Activated CD8-positive, alpha-beta memory T cell treated with anti-CD3 and anti-CD28 coated beads for 24 hours (primary cell): ENCODE measurements at regions not wholly inside any gene's neighbourhood (a gene's known extent, or its start where the extent isn't known, plus 50 kb on each side); places are given as distances from the start of the nearest gene placed in this dataset.

Source experiments
- DNase-seq: peaks from one replicate; pipeline ENCODE4 v3.0.0-alpha.2; 2020

- no peak for DNase-seq
Measured at GRCh38 chr10:78937393-78937792, 131.4 kb upstream of the ZMIZ1 start.

- DNase-seq = no peak
Measured at GRCh38 chr10:78937800-78938694, 130.7 kb upstream of the ZMIZ1 start.

GRCh38 chr10:78938695-78939672 is 129.8 kb upstream of the ZMIZ1 start:
- DNase-seq = no peak

- no peak for DNase-seq
Measured at GRCh38 chr10:78942091-78942501, 126.7 kb upstream of the ZMIZ1 start.

DNA sequence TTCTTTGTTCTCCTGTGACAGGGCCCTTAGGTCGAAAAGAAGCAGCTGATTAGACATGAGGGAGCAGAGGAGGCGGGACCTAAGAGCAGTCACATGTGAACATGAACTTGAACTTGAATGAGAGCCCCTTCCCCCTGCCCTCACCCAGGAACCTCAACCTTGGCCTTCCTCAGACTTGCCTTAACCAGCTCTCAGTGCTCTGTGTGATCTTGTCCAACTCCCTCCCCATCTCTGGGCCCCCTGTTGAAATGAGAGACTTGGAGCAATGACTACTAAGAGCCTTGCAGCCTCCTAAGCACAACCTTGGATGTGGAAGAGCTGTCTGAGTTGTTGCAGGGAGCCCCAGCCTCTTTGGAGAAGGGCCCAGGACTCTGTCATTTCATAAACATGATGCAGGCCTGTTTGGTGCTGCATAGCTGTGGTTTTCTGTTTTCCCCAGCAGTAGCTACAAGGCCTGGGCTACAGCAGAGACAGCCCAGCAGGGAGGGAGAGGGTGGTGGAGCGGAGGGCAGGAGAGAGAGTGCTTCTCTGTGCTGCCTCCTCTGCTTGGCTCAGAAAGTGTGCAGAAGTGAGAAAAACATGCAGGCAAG is 123.9 kb upstream of the ZMIZ1 start:
- no peak for DNase-seq

DNA sequence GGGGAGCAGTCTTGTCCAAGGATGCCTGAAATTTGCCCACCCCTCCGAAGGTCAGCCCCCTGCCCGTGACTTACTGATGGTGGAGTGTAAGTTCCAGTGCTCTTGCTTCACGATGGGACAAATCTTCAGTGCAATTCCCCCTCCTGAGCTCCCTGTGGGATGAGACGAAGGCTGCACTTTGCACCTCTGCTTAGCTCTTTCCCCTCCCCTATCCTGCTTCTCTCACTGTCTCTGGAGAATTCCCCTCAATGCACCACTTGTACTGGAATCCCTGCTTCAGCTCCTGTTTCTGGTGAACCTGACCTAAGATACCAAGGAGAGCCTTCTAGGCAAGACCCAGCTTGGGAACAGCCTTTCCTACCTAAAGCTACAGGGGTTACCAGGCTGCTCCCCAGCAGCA is 122.9 kb upstream of the ZMIZ1 start:
- DNase-seq = no peak

DNA sequence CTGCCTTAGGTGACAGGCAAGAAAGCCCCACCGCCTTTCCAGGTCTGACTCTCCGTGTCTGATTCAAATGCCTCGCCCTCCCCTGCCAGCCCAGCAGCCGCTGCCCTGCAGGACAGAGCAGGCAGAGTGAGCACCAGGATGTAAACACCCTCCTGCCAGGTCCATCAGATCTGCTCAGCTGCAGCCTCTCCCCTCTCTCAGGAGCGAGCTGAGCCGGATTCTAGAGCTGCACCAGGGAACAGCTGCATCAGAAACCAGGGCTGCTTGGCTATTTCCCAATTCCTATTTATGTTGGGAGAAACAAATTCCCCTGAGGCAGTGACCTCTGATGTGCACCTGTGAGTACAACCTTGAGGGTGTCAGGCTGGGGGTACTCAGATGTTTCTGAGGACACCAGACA is 121.5 kb upstream of the ZMIZ1 start:
- DNase-seq = no peak

GRCh38 chr10:78947733-78948132 is 121.0 kb upstream of the ZMIZ1 start:
- DNase-seq = no peak

- DNase-seq = no peak
Measured at GRCh38 chr10:78948621-78949030, 120.1 kb upstream of the ZMIZ1 start.

GRCh38 chr10:78950656-78951587 is 117.8 kb upstream of the ZMIZ1 start:
- DNase-seq = no peak

DNA sequence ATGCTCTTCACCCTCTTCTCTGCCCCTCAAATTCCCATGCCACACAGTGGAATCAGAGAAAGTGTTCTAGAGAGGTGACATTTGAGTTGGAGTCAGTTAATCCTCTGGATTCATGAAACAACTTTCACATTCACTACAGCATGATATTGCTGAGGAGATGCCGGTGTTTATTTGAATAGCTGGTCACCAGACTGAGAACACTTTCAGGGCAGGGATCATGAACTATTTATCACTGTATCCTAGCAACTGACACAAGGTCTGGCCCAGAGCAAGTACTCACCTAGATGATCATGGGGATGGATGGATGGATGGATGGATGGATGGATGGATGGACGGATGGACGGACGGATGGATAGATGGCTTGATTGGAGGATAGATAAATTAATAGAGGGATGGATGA is 116.7 kb upstream of the ZMIZ1 start:
- DNase-seq = no peak

DNA sequence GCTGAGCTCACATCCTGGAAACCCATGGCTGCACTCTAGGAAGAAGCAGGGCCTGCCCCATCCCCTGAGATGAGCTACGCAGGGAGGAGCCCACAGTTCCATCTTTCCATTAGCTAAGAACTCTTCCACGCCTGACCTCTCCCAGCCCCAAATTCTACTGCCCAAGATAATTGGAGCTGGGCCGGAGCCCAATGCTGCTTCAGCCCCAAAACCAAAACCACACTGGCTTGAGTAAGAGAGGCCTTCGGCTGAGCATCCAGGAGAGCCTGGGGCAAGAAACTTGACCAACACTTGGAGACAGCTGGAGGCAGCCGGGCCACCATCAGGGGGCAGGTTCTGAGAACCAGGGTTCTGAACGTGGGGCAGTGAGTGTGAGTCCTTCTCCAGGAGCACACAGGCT is 116.1 kb upstream of the ZMIZ1 start:
- DNase-seq = no peak

GRCh38 chr10:78953113-78953798 is 115.5 kb upstream of the ZMIZ1 start:
- DNase-seq = no peak

- no peak for DNase-seq
Measured at GRCh38 chr10:78953799-78954297, 114.9 kb upstream of the ZMIZ1 start.

- DNase-seq = no peak
Measured at GRCh38 chr10:78954689-78955088, 114.1 kb upstream of the ZMIZ1 start.

DNA sequence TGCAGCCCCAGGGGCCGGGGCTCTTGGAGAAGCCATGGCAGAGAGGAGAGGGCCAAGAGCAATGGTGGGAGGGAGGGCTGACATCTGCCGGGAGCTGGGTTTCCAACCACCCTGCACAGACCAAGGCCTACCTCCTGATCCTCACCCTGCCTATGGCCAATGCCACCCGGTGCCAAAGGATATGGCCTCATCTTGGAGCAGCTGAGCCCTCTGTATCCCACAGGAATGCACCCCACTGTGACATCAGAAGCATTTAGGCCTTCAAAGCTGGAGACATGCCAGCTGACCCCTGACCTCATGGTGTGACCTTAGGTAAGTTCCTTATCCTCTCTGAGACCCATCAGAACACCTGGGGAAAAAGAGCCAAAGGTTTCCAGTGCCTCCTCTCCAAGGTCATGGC is 113.6 kb upstream of the ZMIZ1 start:
- no peak for DNase-seq

- no peak for DNase-seq
Measured at GRCh38 chr10:78956391-78956790, 112.4 kb upstream of the ZMIZ1 start.

- no peak for DNase-seq
Measured at GRCh38 chr10:78957471-78958039, 111.2 kb upstream of the ZMIZ1 start.

- DNase-seq = no peak
Measured at GRCh38 chr10:78959217-78959923, 109.4 kb upstream of the ZMIZ1 start.

DNA sequence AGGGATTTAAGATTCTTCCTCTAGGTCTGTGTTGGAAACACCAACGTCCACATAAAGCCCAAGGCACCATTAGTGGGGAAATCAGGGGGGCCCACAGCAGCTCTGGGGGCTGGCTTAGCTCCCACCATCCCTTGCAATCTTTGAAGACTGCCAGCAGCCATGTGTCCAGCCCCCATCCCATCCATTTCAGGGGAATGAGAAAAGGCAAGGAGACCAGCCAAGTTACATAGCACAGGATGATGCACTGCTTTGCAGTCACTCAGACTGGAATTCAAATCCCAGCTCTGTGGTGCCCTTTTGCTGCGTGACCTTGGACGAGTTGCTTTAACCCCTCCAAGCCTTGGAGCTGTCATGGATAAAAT is 108.9 kb upstream of the ZMIZ1 start:
- DNase-seq = no peak
